Thyroid gland (tissue), 4 donors: ENCODE measurements at regions not wholly inside any gene's neighbourhood (a gene's known extent, or its start where the extent isn't known, plus 50 kb on each side); places are given as distances from the start of the nearest gene placed in this dataset.

Source experiments
- CTCF ChIP-seq, 6 experiments: fragments of 200-600 bp in 3 of 6; fragments of 450-650 bp in 3 of 6; sonication (generic) in 3 of 6; IDR thresholded peaks; one replicate each; pipeline ENCODE4 v1.5.1; 2016 to 2019; ENCODE audit warnings: antibody characterized with exemption in 6 of 6, mild to moderate bottlenecking in 2 of 6, inconsistent platforms in 1 of 6, moderate library complexity in 1 of 6
- POLR2A ChIP-seq, 2 donors: fragments of 450-650 bp; IDR thresholded peaks; one replicate each; pipeline ENCODE4 v1.6.1; 2017; ENCODE audit warnings: antibody characterized with exemption in 2 of 2, mild to moderate bottlenecking in 2 of 2, moderate library complexity in 1 of 2

- TF ChIP-seq CTCF (IDR thresholded peaks at IDR 0.05) (no peak), POLR2A (IDR thresholded peaks at IDR 0.05) (no peak)
These were observed 317.8 kb downstream of the FGF9 start for GRCh38 chr13:21988624-21989023.
